Activated CD8-positive, alpha-beta memory T cell treated with anti-CD3 and anti-CD28 coated beads for 36 hours (primary cell): ENCODE measurements at regions not wholly inside any gene's neighbourhood (a gene's known extent, or its start where the extent isn't known, plus 50 kb on each side); places are given as distances from the start of the nearest gene placed in this dataset.

Experiments
- CTCF ChIA-PET: fragments of 350-600 bp; sonication (Branson Sonifier 250); formaldehyde crosslinking; loops from one replicate; lab custom pipeline; 2021; ENCODE audit warnings: antibody characterized with exemption; lab: Charles Lee
- POLR2A ChIA-PET: fragments of 350-600 bp; sonication (Branson Sonifier 250); formaldehyde crosslinking; loops from one replicate; lab custom pipeline; 2021; ENCODE audit warnings: antibody characterized with exemption; lab: Charles Lee

DNA sequence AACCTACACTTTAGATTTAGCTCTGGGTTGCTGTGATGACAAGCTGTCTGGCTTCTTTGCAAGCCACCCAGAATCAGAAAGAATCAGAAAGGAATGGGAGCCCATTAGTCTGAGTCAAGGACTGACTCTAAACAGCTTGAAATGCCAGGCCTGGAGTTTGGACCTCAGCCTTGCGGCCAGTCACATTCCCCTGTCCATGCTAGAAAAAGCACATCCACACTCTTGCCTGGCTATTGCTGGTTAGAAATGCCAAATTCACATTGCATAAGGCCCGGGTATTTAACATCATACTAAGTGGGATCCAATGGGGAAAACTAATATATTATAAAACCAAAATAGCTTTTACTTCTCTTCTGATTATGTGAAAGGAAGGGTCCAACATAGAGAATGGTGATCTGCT is 756.8 kb upstream of the KLHL29 start:
- CTCF ChIA-PET: no interaction called here

DNA sequence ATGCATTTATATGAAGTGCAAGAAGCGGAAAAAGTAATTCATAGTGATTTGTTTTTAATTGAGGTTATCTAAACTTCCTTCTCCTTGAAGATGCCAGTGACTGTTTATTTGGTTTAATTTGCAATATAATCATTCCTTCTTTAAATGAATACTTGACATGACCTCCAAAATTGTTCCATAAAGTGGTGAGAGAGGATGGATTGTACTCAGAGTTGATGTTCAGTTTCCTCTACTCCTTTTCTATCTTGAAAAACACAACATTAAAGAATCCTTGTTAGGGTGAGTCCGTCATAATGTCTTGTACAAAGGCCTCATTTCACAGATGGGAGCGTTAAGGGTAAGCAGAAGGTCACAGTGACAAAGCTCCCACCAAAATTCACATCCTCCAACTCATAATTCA is 756.1 kb upstream of the KLHL29 start:
- ChIA-PET POLR2A (no interaction called here), CTCF (no interaction called here)

More for the DNA sequence above, 756.8 kb upstream of the KLHL29 start:
- POLR2A ChIA-PET: no interaction called here

DNA sequence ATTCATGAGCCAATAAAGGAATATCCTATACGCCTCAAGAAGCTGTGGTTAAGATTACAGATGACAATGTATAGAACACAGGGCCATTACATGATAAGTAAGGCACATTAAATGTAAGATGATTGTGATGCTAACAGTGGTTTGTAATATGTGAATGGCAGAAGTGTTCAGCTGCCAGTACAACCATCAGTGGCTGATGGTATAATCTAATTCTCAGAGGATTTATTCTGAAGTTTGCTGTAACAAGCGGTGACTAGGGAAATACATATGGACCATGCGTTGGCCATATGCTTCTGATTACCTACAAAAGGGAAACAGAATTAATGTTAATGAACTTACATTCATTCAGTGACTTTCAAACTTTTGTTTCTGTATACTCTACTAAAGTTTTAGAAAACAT is 750.8 kb upstream of the KLHL29 start:
- CTCF ChIA-PET: no interaction called here
- POLR2A ChIA-PET: no interaction called here

DNA sequence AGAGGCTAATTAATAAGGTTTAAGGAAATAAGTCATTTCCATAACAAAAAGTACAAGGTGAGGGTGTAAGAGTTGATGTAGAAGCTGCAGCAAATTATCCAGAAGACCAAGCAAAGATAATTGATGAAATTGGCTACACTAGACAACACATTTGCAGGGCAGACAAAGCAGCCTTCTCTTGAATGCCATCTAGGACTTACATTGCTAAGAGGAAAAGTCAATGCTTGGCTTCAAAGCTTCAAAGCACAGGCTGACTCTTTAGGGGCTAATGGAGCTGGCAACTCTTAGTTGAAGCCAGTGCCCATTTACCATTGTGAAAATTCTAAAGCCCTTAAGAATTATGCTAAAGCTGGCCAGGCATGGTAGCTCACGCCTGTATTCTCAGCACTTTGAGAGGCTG is 728.6 kb upstream of the KLHL29 start:
- CTCF ChIA-PET: no interaction called here
- POLR2A ChIA-PET: no interaction called here

DNA sequence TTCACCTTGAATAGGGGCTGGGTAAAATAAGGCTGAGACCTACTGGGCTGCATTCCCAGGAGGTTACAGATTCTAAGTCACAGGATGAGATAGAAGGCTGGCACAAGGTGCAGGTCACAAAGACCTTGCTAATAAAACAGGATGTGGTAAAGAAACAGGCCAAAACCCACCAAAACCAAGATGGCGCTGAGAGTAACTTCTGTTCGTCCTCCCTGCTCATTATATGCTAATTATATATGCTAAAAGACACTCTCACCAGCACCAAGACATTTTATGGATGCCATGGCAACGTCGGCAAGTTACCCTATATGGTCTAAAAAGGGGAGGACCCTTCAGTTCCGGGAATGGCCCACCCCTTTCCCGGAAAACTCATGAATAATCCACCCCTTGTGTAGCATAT is 711.5 kb upstream of the KLHL29 start:
- ChIA-PET CTCF (no interaction called here), POLR2A (no interaction called here)

DNA sequence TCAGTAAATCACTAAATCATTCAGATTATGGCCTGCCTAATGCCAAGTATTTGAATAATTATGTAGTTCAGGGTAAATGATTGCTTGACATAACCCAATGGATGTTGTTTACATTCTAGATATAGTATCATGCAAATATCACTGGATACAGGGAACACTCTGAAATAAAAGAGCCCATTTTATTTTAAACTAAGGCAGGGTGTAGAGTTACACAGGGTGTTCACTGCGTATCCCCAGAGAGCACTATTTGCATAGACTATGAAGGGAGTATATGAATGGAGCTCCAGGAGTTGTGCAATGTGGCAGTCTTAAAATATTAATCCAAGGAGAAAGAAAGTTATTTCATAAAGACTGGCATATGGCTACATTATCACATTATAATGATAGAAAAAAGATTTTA is 701.1 kb upstream of the KLHL29 start:
- CTCF ChIA-PET: no interaction called here
- POLR2A ChIA-PET: no interaction called here

DNA sequence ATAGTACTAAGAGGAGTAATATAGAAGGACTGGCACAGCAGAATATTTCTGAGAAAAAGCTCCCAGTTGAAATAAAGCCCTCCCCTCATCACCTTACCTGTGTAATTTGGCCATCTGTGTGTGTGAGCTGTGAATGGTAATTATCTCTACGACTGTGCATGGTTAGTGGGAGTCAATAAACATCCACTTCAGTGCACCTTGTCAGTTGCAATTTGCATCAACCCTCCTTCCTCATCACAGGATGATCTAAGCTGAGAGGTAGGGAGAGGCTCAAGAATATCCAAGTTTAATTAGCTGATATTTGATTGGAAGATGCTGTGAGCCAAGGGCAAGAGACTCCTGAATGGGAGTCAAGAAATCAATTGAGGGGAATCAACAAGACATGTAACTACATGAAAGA is 694.9 kb upstream of the KLHL29 start:
- POLR2A ChIA-PET: no interaction called here
- CTCF ChIA-PET: no interaction called here

DNA sequence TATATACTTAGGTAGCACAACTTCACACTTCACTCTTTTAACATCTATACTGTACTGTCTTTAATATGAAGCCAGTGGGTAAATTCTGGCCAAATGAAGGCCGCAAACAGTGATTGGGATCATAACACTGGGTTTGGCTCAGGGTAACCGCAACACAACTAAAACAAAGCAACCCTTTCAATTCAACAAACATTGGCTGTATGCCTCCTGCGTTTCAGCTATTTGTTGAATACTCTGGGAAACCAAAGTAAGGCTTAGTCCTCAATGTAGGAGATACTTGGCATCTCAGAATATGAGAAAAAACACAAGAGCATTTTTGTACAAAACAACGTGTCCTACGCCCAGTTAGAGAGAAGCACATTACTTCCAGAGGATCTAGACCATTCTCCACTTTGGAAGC is 693.3 kb upstream of the KLHL29 start:
- POLR2A ChIA-PET: no interaction called here
- CTCF ChIA-PET: no interaction called here

DNA sequence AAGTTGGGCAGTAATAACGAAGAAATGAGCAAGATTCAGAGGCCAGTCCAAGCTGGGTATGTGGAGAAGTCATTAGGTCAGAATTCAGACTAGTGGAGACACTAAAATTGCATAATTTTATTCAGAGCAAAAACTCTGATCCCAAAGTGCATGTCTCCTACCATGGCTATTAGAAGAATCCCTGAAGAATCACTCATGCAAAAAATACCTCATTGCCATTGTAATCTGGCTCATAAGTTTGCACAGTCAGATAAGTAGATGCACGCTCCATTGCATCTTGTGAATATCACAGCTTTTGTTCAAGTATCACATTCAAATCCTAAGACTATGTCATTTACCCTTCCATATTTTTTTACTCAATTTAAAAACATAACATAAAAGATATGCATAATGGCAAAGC is 692.2 kb upstream of the KLHL29 start:
- ChIA-PET CTCF (no interaction called here), POLR2A (no interaction called here)

DNA sequence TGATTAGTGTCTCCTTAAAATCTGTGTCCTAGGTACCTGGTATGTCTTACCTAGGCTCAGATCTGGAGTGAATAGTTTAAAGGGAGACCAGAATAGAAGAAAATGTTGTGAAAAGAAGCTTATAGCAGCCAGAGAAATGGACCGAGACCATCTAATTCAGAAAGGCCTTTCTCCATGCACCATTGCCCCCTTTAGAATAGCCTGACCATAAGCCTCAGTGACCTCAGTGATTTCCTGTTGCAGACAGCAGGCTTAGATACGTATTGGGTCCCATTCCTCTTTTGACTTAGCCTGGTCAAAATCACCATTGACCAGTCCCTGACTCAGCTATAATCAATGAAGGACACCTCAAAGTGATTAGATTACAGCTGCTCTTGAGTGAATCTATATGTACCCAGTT is 690.7 kb upstream of the KLHL29 start:
- CTCF ChIA-PET: no interaction called here

DNA sequence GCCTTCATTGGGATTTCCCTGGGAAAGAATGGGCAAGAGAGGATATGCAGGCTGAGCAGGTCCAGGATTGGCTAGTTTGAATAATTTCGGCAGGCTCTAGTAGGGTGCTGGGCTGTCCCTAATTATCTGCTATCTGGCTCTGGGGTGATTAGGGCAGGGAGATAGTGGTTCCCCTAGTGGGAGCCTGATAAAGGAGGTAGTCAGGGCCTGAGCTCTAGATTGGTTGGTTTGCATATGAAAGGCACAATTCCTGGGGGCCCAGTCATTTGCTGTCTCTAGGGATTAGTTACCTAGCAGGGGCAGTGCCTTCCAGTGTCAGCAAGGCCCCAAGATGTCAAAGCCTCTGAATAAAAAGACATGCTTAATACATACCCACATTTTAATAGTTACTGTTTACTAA is 690.1 kb upstream of the KLHL29 start:
- ChIA-PET POLR2A (no interaction called here), CTCF (no interaction called here)

More for the DNA sequence above, 690.7 kb upstream of the KLHL29 start:
- POLR2A ChIA-PET: no interaction called here

DNA sequence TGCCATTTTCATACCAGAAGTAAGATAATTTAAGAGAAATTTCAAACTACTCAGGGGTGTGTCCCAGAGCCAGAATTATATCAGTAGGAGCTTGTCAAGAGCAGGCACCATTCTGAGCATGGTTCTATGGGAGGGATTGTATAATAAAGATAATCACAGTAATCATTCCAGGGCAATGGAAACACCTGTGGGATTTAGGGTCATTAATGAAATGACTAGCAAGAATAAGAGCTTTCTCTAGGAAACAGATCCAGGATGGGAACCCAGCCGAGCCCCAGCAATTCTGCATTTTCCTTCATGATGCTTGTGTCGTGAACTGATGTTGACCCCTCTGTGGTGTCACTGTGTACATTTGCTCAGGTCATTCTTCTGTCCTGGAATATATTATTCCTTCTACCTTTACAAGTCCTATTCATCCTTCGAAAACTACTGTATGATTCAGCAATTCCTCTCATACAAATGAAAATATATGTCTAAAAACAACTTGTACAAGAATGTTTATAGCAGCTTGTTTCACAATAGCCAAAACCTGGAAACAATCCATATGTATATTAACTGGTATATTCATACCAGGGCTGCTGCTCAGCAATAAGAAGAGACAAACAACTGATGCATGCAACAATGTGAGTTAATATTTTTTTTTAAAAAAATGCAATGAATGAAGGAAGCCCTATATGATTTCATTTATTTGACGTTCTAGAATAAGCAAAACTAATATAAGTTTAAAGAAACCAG is 687.8 kb upstream of the KLHL29 start:
- ChIA-PET CTCF (no interaction called here), POLR2A (no interaction called here)

DNA sequence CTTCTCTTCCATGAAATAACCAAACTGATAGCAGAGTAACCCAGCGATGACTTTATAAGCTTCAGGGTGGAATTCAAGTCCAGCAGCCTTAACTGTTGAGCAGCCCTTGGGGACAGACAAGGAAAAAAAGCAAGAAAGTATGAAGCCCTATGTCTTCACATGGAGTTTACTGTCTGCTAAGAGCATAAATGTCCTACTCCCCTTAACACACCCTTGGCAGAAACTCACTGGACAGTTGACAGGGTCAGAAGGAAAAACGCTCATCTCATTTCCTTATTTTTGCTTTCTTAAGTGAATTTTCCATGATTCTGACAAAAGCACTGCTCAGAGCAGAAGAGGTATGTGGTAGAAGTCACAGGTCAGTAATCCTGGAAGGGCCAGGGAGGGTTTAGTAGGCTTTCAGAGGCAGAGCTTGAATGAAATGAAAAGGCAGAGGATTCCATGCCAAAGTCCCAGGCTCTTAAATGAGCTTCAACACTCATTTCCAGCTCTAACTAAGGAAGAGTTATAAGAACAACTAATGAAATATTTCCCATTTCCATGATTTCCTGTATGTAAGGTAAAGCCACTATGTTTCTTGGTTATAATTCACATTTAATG is 683.3 kb upstream of the KLHL29 start:
- ChIA-PET CTCF (no interaction called here), POLR2A (no interaction called here)

DNA sequence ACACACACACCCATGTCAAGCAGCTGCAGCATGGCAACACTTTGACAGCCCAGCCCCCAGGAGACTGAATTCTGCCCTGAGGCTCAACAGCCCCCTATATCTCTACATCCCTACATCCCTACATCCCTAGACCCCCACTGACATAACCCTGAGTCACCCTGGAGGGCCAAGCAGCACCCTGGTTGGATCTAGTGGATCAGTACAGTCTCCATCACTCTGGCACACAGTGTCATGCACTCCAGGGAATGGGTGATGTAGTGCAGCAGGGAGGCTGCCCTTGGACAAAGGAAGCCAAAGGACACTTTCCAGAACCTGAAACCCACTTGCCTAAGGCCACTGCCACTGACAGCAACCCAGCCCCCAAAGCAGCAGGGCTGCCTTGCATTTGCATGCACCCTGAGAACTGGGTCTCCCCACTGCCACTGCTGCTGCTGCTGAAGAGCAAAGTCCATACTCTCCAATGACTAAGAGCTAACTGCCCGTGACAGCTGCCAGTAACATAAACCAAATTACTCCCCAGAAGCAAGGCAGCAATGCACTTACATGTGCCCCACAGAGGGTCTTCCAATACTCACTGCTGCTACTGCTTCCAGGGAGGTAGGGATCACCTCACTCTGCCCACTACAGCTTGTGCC is 681.6 kb upstream of the KLHL29 start:
- CTCF ChIA-PET: no interaction called here
- POLR2A ChIA-PET: no interaction called here

DNA sequence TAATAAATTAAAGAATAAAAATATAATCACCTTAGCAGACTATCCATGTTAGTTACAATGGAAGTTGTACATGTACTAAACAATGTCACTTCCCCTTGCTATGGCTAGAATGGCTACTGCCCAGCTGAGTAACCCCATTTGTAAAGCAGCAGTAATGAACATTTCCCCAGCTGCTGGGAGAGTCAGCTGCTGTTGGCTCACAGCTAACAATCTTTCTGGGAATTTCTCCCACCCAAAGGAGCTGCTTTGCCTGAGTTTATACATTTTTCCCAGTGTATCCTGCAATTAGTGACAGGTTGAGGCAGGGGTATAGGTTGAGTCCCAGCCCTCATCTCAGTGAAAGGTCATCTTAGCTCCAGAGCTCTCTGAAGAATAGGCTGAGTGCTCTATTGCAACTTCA is 665.6 kb upstream of the KLHL29 start:
- CTCF ChIA-PET: no interaction called here

DNA sequence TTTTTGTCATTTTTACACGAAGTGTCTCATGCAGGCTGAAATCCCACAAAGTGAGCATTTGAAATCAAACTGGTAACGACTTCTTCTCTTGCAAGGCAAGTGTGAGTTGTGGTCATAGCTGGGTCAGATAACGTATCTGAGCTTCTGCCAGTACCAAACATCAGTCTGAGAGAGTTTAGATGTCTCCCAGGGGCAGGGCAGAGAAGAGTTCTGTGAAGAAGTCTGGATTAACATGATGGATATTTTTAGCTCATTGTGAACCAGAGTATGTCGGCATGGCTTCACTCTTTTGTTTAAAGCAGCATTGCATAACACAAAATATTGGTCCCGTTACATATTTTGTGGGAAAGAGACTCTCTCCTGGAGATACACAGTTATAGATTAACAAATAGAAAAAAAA is 655.5 kb upstream of the KLHL29 start:
- ChIA-PET CTCF (no interaction called here), POLR2A (no interaction called here)

More for the DNA sequence above, 665.6 kb upstream of the KLHL29 start:
- POLR2A ChIA-PET: no interaction called here

DNA sequence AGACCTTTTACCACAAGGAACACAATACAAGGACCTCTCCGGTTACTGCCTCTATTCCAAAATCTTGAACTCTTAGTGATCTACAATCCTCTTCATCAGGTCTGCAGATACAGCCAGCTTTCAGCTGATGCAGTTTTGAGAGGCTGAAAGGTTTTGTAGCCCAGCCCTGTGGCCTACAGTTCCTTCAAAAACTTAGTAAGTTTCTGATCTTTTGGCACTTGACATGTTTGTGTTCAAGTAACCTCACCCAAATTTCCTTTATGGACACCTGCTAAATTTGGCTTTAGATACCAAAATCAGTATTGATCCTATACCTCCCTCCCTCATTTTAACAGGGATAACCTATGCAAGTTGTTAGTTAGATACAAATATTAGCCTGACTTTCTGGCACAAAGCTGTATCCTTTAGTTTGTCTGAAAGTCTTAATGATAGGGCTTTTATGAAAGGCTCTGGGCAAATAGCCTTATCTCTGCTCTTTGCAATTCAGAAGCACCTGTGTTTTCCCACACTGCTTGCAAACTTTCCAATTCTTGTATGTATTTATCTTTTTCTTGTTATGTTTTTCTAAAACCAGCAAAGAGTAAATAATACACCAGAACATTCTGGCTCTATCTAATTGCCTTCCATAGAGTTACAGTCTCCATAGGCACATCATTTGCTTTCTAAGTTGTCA is 650.5 kb upstream of the KLHL29 start:
- POLR2A ChIA-PET: no interaction called here
- CTCF ChIA-PET: no interaction called here

DNA sequence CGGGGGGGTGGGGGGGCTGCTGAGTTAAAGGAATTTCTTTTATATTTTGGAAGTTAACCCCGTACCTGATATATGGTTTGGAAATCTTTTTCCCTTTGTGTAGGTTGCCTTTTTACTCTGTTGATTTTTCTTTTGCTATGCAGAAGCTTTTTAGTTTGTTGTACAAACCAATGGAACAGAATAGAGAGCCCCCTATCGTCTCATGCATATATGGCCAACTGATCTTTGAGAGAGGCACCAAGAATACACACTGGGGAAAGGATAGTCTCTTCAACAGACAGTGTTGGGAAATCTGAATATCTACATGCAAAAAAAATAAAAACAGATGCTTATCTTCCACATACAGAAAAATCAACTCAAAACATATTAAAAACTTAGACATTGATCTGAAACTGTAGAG is 647.8 kb upstream of the KLHL29 start:
- CTCF ChIA-PET: no interaction called here

DNA sequence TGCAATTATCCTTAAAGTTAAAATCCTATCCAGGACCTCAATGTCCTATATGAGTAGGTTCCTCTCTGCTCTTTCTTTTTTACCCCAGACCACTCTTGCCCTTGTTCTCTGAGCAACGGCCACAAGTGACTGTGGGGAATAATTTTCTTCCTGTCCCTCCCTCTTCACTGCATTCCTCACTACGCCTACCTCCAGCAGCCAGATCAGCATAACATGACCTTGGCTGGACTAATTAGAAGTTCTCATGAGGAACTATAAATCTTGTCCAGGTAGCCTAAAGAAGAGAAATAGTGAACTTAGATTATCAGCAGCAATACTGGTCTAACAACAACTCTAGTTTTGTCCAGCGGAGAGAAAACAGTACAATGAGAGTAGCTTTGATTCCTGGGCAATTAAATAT is 643.8 kb upstream of the KLHL29 start:
- ChIA-PET CTCF (no interaction called here), POLR2A (no interaction called here)

More for the DNA sequence above, 647.8 kb upstream of the KLHL29 start:
- POLR2A ChIA-PET: no interaction called here

DNA sequence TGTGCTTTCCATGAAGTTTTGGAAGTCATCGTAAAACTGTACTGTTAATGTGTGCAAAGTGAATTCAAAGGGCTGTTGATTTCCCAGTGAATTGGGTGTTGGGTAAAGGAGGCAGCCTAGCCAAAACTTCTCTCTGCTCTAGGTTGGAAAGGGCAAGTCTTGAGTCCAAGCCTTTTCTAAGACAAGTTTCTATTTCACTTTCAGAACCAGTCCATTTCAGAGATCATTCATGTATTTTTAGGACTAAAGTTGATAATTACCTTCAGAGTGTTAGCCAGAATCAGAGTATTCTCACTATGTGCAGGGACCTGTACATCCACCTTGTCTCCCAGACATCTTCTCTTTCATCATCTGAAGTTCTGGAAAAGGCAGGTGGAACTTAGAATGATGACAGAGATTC is 636.1 kb upstream of the KLHL29 start:
- CTCF ChIA-PET: no interaction called here
- POLR2A ChIA-PET: no interaction called here

DNA sequence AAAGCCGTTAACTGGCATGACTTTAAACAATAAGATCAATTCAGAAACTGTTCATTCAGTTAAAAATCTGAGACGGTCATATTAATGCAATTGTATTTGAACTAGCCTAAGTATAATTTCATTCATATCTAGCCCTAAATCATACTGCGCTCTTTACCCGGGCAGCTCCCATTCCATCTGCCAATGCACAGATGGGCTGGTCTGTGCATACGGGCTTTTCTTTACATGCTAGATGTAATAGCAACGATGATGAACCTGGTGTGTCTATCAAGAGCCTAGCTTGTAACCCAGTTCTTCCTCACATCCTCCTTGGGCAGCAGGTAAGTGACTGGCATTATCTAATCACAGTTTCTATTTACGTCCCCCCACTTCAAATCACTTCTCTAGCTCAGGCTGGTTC is 631.5 kb upstream of the KLHL29 start:
- CTCF ChIA-PET: no interaction called here
- POLR2A ChIA-PET: no interaction called here
